Peyer's patch (tissue), 4 donors: ENCODE measurements at regions not wholly inside any gene's neighbourhood (a gene's known extent, or its start where the extent isn't known, plus 50 kb on each side); places are given as distances from the start of the nearest gene placed in this dataset.

Source experiments
- POLR2A ChIP-seq, 2 donors: fragments of 450-650 bp; IDR thresholded peaks; one replicate each; pipeline ENCODE4 v1.5.1; 2017; ENCODE audit warnings: antibody characterized with exemption in 2 of 2, mild to moderate bottlenecking in 2 of 2, moderate library complexity in 2 of 2
- TF ChIP-seq, protein P1 (sequence below), 6 experiments: fragments of 450-650 bp in 4 of 6; fragments of 200-600 bp in 2 of 6; sonication (generic) in 1 of 6; IDR thresholded peaks; one replicate each; pipeline ENCODE4 v1.5.1; 2017 to 2019; ENCODE audit warnings: antibody characterized with exemption in 6 of 6, mild to moderate bottlenecking in 3 of 6, moderate library complexity in 1 of 6

DNA sequence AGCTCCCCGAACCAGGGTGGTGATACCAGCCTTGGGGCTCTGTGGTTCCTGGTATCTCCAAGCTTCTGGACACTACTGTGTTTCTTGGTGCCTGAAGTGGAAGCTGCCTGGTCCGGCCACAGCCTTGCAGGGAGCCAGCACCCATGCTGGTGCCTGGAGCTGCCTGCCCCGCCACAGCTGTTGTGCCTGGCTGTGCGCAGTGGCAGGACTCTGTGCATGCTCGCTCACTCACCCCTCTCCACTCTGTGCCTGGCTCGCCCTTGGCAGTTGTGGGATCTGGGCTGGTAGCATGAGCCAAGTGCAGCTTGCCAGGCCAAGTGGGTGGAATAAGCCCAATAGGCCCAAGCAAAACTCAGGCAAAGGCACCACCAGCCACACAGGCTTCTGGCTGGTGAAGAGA lies 1225.3 kb downstream of the SLITRK5 start:
- TF ChIP-seq POLR2A (IDR thresholded peaks at IDR 0.05): no peak
- TF ChIP-seq, protein P1, sequence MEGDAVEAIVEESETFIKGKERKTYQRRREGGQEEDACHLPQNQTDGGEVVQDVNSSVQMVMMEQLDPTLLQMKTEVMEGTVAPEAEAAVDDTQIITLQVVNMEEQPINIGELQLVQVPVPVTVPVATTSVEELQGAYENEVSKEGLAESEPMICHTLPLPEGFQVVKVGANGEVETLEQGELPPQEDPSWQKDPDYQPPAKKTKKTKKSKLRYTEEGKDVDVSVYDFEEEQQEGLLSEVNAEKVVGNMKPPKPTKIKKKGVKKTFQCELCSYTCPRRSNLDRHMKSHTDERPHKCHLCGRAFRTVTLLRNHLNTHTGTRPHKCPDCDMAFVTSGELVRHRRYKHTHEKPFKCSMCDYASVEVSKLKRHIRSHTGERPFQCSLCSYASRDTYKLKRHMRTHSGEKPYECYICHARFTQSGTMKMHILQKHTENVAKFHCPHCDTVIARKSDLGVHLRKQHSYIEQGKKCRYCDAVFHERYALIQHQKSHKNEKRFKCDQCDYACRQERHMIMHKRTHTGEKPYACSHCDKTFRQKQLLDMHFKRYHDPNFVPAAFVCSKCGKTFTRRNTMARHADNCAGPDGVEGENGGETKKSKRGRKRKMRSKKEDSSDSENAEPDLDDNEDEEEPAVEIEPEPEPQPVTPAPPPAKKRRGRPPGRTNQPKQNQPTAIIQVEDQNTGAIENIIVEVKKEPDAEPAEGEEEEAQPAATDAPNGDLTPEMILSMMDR (IDR thresholded peaks at IDR 0.05): no peak
